NB4 (cell line): ENCODE measurements at regions not wholly inside any gene's neighbourhood (a gene's known extent, or its start where the extent isn't known, plus 50 kb on each side); places are given as distances from the start of the nearest gene placed in this dataset.

ENCODE experiments used
- CTCF ChIP-seq: IDR thresholded peaks from one replicate; pipeline ENCODE4 v1.5.1; 2012; ENCODE audit warnings: low read depth, low read length
- MAX ChIP-seq: IDR thresholded peaks from 2 replicates; pipeline ENCODE4 v1.6.1; 2011; ENCODE audit warnings: low read depth, low read length
- MYC ChIP-seq: IDR thresholded peaks from 2 replicates; pipeline ENCODE4 v1.6.1; 2011; ENCODE audit warnings: low read depth, low read length
- POLR2A ChIP-seq: IDR thresholded peaks from 2 replicates; pipeline ENCODE4 v1.6.1; 2011; ENCODE audit warnings: mild to moderate bottlenecking; ENCODE audit not compliant: insufficient read length; ENCODE audit errors: extremely low read depth

- TF ChIP-seq CTCF = no peak
- no peak for TF ChIP-seq POLR2A
- TF ChIP-seq MAX = no peak
- no peak for TF ChIP-seq MYC
Observed at GRCh38 chr2:19244460-19245363, 113.7 kb downstream of the OSR1 start.
